B cell (primary cell): ENCODE measurements at regions not wholly inside any gene's neighbourhood (a gene's known extent, or its start where the extent isn't known, plus 50 kb on each side); places are given as distances from the start of the nearest gene placed in this dataset.

Experiments
- ATAC-seq: fragments of 200-7000 bp; cut with Tn5 transposase; one replicate; pipeline ENCODE4 v1.10.0; 2021; ENCODE audit warnings: low read depth, mild to moderate bottlenecking, moderate number of reproducible peaks, moderate library complexity
- CTCF ChIA-PET: fragments of 350-600 bp; sonication (Branson Sonifier 250); formaldehyde crosslinking; loops from one replicate; lab custom pipeline; 2021; ENCODE audit warnings: antibody characterized with exemption, inconsistent platforms; lab: Charles Lee
- POLR2A ChIA-PET: fragments of 350-600 bp; sonication (Branson Sonifier 250); formaldehyde crosslinking; loops from one replicate; lab custom pipeline; 2021; ENCODE audit warnings: antibody characterized with exemption; lab: Charles Lee
- DNase-seq: peaks from one replicate; pipeline ENCODE4 v3.0.0; 2013
- H2AFZ ChIP-seq: 2 replicates; pipeline ENCODE4 v1.6.1; 2012; ENCODE audit warnings: mild to moderate bottlenecking, low read depth, low read length; ENCODE audit not compliant: insufficient read depth, poor library complexity, severe bottlenecking
- H3K27ac ChIP-seq, 2 donors: 1 replicate in 1 of 2; 2 replicates in 1 of 2; pipeline ENCODE4 v1.5.1; 2012 to 2013; ENCODE audit warnings: low read length in 2 of 2, mild to moderate bottlenecking in 2 of 2, moderate library complexity in 1 of 2
- H3K27me3 ChIP-seq, 4 experiments: fragments of 200-600 bp in 1 of 4; sonication (generic) in 1 of 4; replicated peaks in 1 of 4; 1 replicate in 2 of 4; 2 replicates in 2 of 4; pipeline versions ENCODE4 v1.6.1 to v1.7.0; 2013 to 2016; ENCODE audit warnings: low read length in 3 of 4, mild to moderate bottlenecking in 2 of 4, mixed read lengths in 1 of 4, moderate library complexity in 1 of 4; ENCODE audit not compliant: insufficient read depth in 4 of 4, control insufficient read depth in 3 of 4; ENCODE audit errors: control extremely low read depth in 1 of 4
- H3K36me3 ChIP-seq, 2 experiments: replicated peaks in 1 of 2; 1 replicate in 1 of 2; 2 replicates in 1 of 2; pipeline versions ENCODE4 v1.6.1 to v1.7.1; 2013; ENCODE audit warnings: low read length in 1 of 2; ENCODE audit not compliant: insufficient read depth in 2 of 2, control insufficient read depth in 1 of 2; ENCODE audit errors: control extremely low read depth in 1 of 2, extremely low read depth in 1 of 2
- H3K4me1 ChIP-seq, 2 donors: fragments of 200-600 bp in 1 of 2; sonication (generic) in 1 of 2; 1 replicate in 1 of 2; 2 replicates in 1 of 2; pipeline versions ENCODE4 v1.5.1 to v1.6.1; 2013 to 2017; ENCODE audit warnings: low read length in 2 of 2; ENCODE audit not compliant: control insufficient read depth in 2 of 2, insufficient read depth in 2 of 2
- H3K4me2 ChIP-seq: replicated peaks from 2 replicates; pipeline ENCODE3; 2012; ENCODE audit warnings: mild to moderate bottlenecking, low read depth, low read length; ENCODE audit not compliant: poor library complexity, severe bottlenecking
- H3K4me3 ChIP-seq, 5 experiments: fragments of 200-600 bp in 1 of 5; sonication (generic) in 1 of 5; 1 replicate in 3 of 5; 2 replicates in 2 of 5; pipeline versions ENCODE4 v1.5.1 to v1.7.0; 2011 to 2016; ENCODE audit warnings: low read length in 4 of 5, mild to moderate bottlenecking in 4 of 5, low read depth in 2 of 5, control low read depth in 1 of 5, moderate library complexity in 1 of 5; ENCODE audit not compliant: insufficient read depth in 1 of 5; ENCODE audit errors: control extremely low read depth in 1 of 5, extremely low read depth in 1 of 5
- H3K79me2 ChIP-seq: fragments of 200-600 bp; sonication (generic); one replicate; pipeline ENCODE4 v1.6.0; 2016; ENCODE audit warnings: low read length; ENCODE audit not compliant: control insufficient read depth, insufficient read depth
- H3K9ac ChIP-seq: fragments of 200-600 bp; sonication (generic); 2 replicates; pipeline ENCODE4 v1.6.1; 2017; ENCODE audit warnings: mild to moderate bottlenecking, low read length, moderate library complexity
- H3K9me3 ChIP-seq, 3 donors: one replicate each; pipeline versions ENCODE4 v1.6.1 to v1.7.1; 2013; ENCODE audit warnings: low read length in 2 of 3; ENCODE audit not compliant: control insufficient read depth in 2 of 3, insufficient read depth in 1 of 3; ENCODE audit errors: control extremely low read depth in 1 of 3
- H4K20me1 ChIP-seq: 2 replicates; pipeline ENCODE4 v1.6.0; 2012; ENCODE audit warnings: mild to moderate bottlenecking, low read length; ENCODE audit not compliant: insufficient read depth, control insufficient read depth, poor library complexity, severe bottlenecking
- H3K27ac Mint-ChIP-seq: one replicate; pipeline ENCODE4 v1.8.0; 2021; ENCODE audit warnings: mixed read lengths
- H3K27me3 Mint-ChIP-seq: one replicate; pipeline ENCODE4 v1.8.0; 2021; ENCODE audit warnings: mixed read lengths
- H3K4me1 Mint-ChIP-seq: one replicate; pipeline ENCODE4 v1.8.0; 2021; ENCODE audit warnings: mixed read lengths
- H3K4me3 Mint-ChIP-seq: one replicate; pipeline ENCODE4 v1.8.0; 2021; ENCODE audit warnings: mixed read lengths
- H3K9me3 Mint-ChIP-seq: one replicate; pipeline ENCODE4 v1.8.0; 2022; ENCODE audit warnings: mixed read lengths; ENCODE audit not compliant: insufficient read depth
- CTCF ChIP-seq: fragments of 200-600 bp; IDR thresholded peaks from one replicate; pipeline ENCODE4 v1.8.0; 2022; ENCODE audit warnings: antibody characterized with exemption, mild to moderate bottlenecking
- EZH2 ChIP-seq: IDR thresholded peaks from 2 replicates; pipeline ENCODE4 v1.6.1; 2012; ENCODE audit warnings: borderline replicate concordance, low read depth, mild to moderate bottlenecking, moderate library complexity, low read length; ENCODE audit not compliant: insufficient read depth, poor library complexity, severe bottlenecking
- WGBS: methylation state at CpG from one replicate; pipeline ENCODE4 v1.1.5; 2013; ENCODE audit warnings: missing lambda C conversion rate; ENCODE audit not compliant: insufficient coverage; 5-methylcytosine and 5-hydroxymethylcytosine counted together
- intact Hi-C: fragments of 100-400 bp; cut with micrococcal nuclease; formaldehyde crosslinking; loops from one replicate; pipeline ENCODE4 v1.10.0; 2022

DNA sequence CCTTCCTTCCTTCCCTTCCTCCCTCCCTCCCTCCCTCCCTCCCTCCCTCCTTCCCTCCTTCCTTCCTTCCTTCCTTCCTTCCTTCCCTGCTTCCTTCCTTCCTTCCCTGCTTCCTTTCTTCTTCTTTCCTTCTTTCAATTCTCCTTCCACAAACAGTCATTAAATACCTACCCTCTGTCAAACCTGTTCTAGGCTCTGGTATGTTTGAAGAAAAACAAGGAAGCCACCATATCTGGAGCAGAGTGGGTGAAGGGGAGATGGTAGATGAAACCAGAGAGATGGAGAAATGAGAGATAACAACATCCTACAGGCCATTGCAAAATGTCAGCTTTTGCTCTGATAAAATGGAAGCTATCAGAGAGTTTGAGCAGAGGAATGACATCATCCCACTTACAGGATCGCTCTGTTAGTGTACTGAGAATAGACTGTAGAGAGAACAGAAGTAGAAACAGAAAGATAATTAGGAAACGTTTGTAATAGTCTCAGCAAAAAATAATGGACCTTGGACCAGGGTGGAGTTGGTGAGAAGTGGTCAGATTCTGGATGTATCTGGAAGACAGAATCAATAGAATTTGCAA, 334.0 kb downstream of the STIM2 start:
- Mint-ChIP-seq H3K4me3 (no peak overlapping the region), H3K27ac (no peak overlapping the region), H3K4me1 (no peaks in the 10 kb centered on the region), H3K27me3 (peaks cover 3% of the 10 kb centered on the region), H3K9me3 (no peaks in the 10 kb centered on the region)
- Histone ChIP-seq H3K27ac (no peak overlapping the region), H3K4me1 (no peaks in the 10 kb centered on the region), H3K9ac (no peak overlapping the region), H2AFZ (no peak overlapping the region), H3K4me3 (no peak overlapping the region), H3K4me2 (no peak overlapping the region), H3K27me3 (no peaks in the 10 kb centered on the region), H3K79me2 (no peaks in the 10 kb centered on the region), H3K9me3 (no peaks in the 10 kb centered on the region), H4K20me1 (no peaks in the 10 kb centered on the region), H3K36me3 (no peaks in the 10 kb centered on the region)
- ChIA-PET CTCF (no interaction called here), POLR2A (no interaction called here)
- ATAC-seq, result no peak
- intact Hi-C loops, result no loop called here
- TF ChIP-seq EZH2 (no peak), CTCF (no peak)
- no peak for DNase-seq
- WGBS, result 45% methylated on average over 1 of the region's 2 CpGs

GRCh38 chr4:27198246-27198645, 337.6 kb downstream of the STIM2 start:
- no peak overlapping the region for H3K27ac Mint-ChIP-seq
- Histone ChIP-seq H4K20me1 (no peaks in the 10 kb centered on the region), H3K27me3 (no peaks in the 10 kb centered on the region), H2AFZ (no peak overlapping the region), H3K36me3 (no peaks in the 10 kb centered on the region), H3K27ac (no peak overlapping the region), H3K4me1 (no peaks in the 10 kb centered on the region), H3K9ac (no peak overlapping the region), H3K4me2 (no peak overlapping the region), H3K9me3 (no peaks in the 10 kb centered on the region), H3K4me3 (no peak overlapping the region), H3K79me2 (no peaks in the 10 kb centered on the region)
- no peaks in the 10 kb centered on the region for H3K9me3 Mint-ChIP-seq
- no peak for ATAC-seq
- no peak for TF ChIP-seq EZH2
- TF ChIP-seq CTCF, result no peak
- ChIA-PET CTCF (no interaction called here), POLR2A (no interaction called here)
- no peak overlapping the region for H3K4me3 Mint-ChIP-seq
- intact Hi-C loops, result no loop called here
- no CpG with 5 or more reads among the region's 2 CpGs for WGBS
- H3K4me1 Mint-ChIP-seq, result no peaks in the 10 kb centered on the region
- H3K27me3 Mint-ChIP-seq, result peaks cover 3% of the 10 kb centered on the region
- no peak for DNase-seq
